Left lung (tissue), 4 donors: ENCODE measurements at regions not wholly inside any gene's neighbourhood (a gene's known extent, or its start where the extent isn't known, plus 50 kb on each side); places are given as distances from the start of the nearest gene placed in this dataset.
"Not testable (repeated sequence)": the region's sequence is repeated elsewhere in the genome, so short reads cannot be mapped to it uniquely, and the experiment has no call there.

Experiments used
- ATAC-seq: fragments of 200-7000 bp; cut with Tn5 transposase; one replicate; pipeline ENCODE4 v1.9.1; 2020; ENCODE audit warnings: moderate library complexity
- DNase-seq, 4 donors: peaks; one replicate each; pipeline ENCODE4 v3.0.0-alpha.2; 2013 to 2020
- H3K27ac ChIP-seq, 2 donors: fragments of 200-600 bp; sonication (generic) in 1 of 2; one replicate each; pipeline versions ENCODE4 v1.5.0 to v1.8.0; 2020 to 2021
- H3K27me3 ChIP-seq, 2 donors: fragments of 200-600 bp; sonication (generic) in 1 of 2; one replicate each; pipeline versions ENCODE4 v1.5.0 to v1.8.0; 2020 to 2021
- H3K36me3 ChIP-seq, 2 donors: fragments of 200-600 bp; sonication (generic) in 1 of 2; one replicate each; pipeline versions ENCODE4 v1.5.0 to v1.8.0; 2020 to 2021
- H3K4me1 ChIP-seq, 2 donors: fragments of 200-600 bp; one replicate each; pipeline ENCODE4 v1.8.0; 2021
- H3K4me3 ChIP-seq, 2 donors: fragments of 200-600 bp; sonication (generic) in 1 of 2; one replicate each; pipeline versions ENCODE4 v1.5.0 to v1.8.0; 2020 to 2021; ENCODE audit warnings: mild to moderate bottlenecking in 1 of 2
- H3K9me3 ChIP-seq, 2 donors: fragments of 200-600 bp; sonication (generic) in 1 of 2; one replicate each; pipeline versions ENCODE4 v1.5.0 to v1.8.0; 2020 to 2021
- intact Hi-C, 2 donors: fragments of 100-400 bp; cut with DNase I; formaldehyde crosslinking; loops; one replicate each; pipeline versions ENCODE4 v1.11.2 to v1.14.2; 2022
- TF ChIP-seq, protein P1 (sequence below), 2 donors: fragments of 200-600 bp; sonication (generic) in 1 of 2; IDR thresholded peaks; one replicate each; pipeline versions ENCODE4 v1.5.0 to v1.8.0; 2021; ENCODE audit warnings: antibody characterized with exemption in 2 of 2
- donor health status: DM: no; HTN: yes; CAD: no.
- donor health status: DM: no; HTN: no; CAD: no.

DNA sequence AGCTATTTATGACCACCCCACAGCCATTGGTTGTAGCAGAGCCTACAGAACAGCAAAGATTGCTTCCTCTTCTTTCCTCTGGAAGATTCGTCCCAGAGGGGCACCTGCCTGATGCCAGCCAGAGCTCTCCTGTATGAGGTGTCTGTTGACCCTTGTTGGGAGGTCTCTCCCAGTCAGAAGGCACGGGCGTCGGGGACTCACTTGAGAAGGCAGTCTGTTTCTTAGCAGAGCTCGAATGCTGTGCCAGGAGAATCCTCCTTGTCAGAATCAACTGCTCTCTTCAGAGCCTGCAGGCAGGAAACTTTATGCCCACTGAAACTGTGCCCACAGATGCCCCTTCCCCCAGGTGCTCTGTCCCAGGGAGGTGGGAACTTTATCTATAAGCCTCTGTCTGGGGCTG is 479.5 kb upstream of the IZUMO3 start:
- no peak overlapping the region for H3K4me3 ChIP-seq
- peaks cover 0 to 33% of the 10 kb centered on the region in 2 donors for H3K9me3 ChIP-seq
- peak in 1 of 4 donors; percentile 43 for DNase-seq
- H3K27ac ChIP-seq: no peak overlapping the region
- no peak for ATAC-seq
- H3K36me3 ChIP-seq: no peaks in the 10 kb centered on the region
- TF ChIP-seq, protein P1, sequence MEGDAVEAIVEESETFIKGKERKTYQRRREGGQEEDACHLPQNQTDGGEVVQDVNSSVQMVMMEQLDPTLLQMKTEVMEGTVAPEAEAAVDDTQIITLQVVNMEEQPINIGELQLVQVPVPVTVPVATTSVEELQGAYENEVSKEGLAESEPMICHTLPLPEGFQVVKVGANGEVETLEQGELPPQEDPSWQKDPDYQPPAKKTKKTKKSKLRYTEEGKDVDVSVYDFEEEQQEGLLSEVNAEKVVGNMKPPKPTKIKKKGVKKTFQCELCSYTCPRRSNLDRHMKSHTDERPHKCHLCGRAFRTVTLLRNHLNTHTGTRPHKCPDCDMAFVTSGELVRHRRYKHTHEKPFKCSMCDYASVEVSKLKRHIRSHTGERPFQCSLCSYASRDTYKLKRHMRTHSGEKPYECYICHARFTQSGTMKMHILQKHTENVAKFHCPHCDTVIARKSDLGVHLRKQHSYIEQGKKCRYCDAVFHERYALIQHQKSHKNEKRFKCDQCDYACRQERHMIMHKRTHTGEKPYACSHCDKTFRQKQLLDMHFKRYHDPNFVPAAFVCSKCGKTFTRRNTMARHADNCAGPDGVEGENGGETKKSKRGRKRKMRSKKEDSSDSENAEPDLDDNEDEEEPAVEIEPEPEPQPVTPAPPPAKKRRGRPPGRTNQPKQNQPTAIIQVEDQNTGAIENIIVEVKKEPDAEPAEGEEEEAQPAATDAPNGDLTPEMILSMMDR (IDR thresholded peaks at IDR 0.05): no peak
- intact Hi-C loops: no loop called here
- H3K4me1 ChIP-seq: no peaks in the 10 kb centered on the region
- no peaks in the 10 kb centered on the region for H3K27me3 ChIP-seq

DNA sequence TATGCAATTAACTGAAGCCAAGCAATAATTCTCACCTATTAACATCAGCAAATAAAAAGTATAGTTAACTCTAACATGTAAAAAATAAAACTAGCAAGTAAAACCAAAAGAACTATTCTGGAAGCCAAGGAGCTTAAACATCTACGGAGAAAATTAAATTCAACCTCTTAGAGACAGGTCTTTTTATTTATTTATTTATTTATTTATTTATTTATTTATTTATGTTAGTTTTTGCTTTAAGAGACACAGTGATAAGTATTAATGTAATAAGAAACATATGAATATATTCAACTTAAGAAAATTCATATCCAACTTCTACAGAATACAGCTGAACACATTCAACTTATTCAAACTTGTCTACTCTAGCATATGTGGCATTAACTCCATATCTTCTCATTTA is 472.1 kb upstream of the IZUMO3 start:
- Histone ChIP-seq H3K36me3 (no peaks in the 10 kb centered on the region), H3K27ac (no peak overlapping the region), H3K4me1 (no peaks in the 10 kb centered on the region), H3K27me3 (no peaks in the 10 kb centered on the region), H3K4me3 (no peak overlapping the region), H3K9me3 (peaks cover 0 to 14% of the 10 kb centered on the region in 2 donors)
- TF ChIP-seq, protein P1 (IDR thresholded peaks at IDR 0.05): no peak
- intact Hi-C loops: no loop called here
- ATAC-seq (no peak), DNase-seq (no peak)

DNA sequence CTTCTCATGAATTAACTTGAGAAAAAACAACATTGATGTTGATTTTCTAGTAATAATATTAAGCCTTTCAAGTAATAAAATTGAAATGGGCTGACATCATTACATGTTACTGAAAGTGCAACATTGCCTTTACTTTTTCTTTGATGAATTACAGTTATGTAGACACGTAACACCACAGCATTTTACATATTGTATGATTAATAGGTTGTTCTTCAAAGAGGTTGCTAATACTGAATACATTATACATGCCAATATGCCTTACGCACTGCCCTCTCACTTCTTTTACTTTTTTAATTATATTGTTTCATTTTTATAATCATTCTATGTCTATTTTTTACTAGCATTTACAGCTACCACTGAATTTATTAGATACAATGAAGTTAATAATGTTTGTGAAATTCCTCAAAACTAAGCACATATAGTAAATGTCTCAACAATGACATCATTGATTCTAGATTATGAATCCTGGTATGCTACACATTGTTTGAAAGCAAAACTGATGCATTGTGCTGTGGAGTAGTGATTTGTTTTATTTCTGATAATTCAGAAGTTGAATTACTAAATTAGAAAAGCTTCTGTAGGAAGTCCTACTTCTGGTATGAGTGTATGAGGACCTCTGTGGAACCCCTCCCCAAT is 464.4 kb upstream of the IZUMO3 start:
- Histone ChIP-seq H3K4me3 (no peak overlapping the region), H3K27me3 (no peaks in the 10 kb centered on the region), H3K4me1 (no peaks in the 10 kb centered on the region), H3K27ac (no peak overlapping the region), H3K36me3 (no peaks in the 10 kb centered on the region), H3K9me3 (no peaks in the 10 kb centered on the region)
- ATAC-seq (no peak), DNase-seq (no peak)
- TF ChIP-seq, protein P1 (IDR thresholded peaks at IDR 0.05): no peak
- intact Hi-C loops: no loop called here

DNA sequence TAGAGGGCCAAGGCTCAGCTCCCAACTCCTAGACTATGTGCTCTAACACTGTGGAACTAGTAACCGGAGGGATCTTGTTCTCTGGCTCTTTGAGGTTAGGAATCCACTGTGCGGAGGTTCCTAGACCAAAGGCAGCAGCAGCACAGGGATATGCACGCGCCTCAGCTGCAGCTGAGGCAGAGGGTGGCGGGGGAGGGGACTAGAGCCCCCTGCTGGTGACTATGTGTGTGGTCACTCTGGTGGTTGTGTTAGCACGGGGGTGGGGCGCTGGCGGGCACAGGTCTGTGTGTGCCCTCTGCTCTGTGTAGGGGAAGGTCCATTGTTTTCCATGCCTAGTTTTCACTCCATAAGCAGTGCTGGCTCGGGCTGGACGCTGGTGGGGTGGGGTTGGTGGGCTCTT is 458.0 kb upstream of the IZUMO3 start:
- Histone ChIP-seq H3K4me1 (no peaks in the 10 kb centered on the region), H3K27ac (no peak overlapping the region), H3K27me3 (no peaks in the 10 kb centered on the region), H3K36me3 (no peaks in the 10 kb centered on the region), H3K9me3 (no peaks in the 10 kb centered on the region), H3K4me3 (no peak overlapping the region)
- peak in 1 of 4 donors; percentile 60 for DNase-seq
- TF ChIP-seq, protein P1 (IDR thresholded peaks at IDR 0.05): no peak
- no peak for ATAC-seq
- intact Hi-C loops: no loop called here

DNA sequence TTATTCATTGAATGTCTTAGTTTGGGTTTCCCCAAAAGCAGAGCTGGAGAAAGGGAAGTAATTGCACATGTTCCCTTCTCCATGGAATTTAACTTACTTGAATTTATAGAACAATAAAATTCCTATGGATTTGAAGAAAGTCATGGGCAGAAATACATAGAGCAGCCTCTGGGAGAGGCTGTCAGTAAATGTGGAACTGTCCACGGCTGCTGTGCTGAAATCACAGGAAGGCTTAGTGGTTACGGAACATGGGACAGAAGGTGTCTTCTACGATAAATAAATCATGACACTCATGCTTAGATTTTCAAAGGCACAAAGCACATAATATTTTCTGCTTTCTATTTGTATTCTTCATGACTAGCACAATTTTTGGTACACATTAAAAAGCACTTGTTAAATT is 440.6 kb upstream of the IZUMO3 start:
- H3K4me3 ChIP-seq: no peak overlapping the region
- H3K9me3 ChIP-seq: peaks cover 0 to 4% of the 10 kb centered on the region in 2 donors
- no peak overlapping the region for H3K27ac ChIP-seq
- DNase-seq: peak in 1 of 4 donors; percentile 5
- intact Hi-C loops: no loop called here
- H3K4me1 ChIP-seq: no peaks in the 10 kb centered on the region
- no peak for ATAC-seq
- H3K36me3 ChIP-seq: no peaks in the 10 kb centered on the region
- H3K27me3 ChIP-seq: no peaks in the 10 kb centered on the region
- TF ChIP-seq, protein P1 (IDR thresholded peaks at IDR 0.05): no peak

DNA sequence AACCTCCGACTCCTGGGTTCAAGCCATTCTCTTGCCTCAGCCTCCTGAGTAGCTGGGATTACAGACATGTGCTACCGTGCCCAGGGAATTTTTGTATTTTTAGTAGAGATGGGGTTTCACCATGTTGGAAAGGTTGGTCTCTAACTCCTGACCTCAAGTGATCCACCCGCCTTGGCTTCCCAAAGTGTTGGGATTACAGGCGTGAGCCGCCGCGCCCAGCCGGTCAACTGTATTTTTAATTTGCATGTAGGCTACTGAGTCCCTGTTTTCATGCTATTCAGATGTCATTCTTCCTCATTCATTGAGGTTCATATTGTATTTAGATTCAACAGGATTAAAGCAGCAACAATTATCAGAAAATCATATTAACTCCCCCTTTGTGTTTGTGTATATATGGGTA is 425.1 kb upstream of the IZUMO3 start:
- H3K4me3 ChIP-seq, H3K27ac ChIP-seq, H3K36me3 ChIP-seq, intact Hi-C loops, H3K27me3 ChIP-seq, H3K4me1 ChIP-seq, ATAC-seq, H3K9me3 ChIP-seq: not testable (repeated sequence)
- peak in 1 of 4 donors; percentile 42 for DNase-seq
